ENCODE measurements at regions not wholly inside any gene's neighbourhood (a gene's known extent, or its start where the extent isn't known, plus 50 kb on each side); places are given as distances from the start of the nearest gene placed in this dataset.
"Not testable (repeated sequence)": the region's sequence is repeated elsewhere in the genome, so short reads cannot be mapped to it uniquely, and the experiment has no call there.

GRCh38 chr16:29154088-29154487 is 169.2 kb downstream of the LAT start:
- H3K27me3 Mint-ChIP-seq (ENCODE audit: low read depth in 2 of 2), result no peaks in the 10 kb centered on the region
- peaks cover 70% of the 10 kb centered on the region for H3K4me1 ChIP-seq (ENCODE audit: control insufficient read depth, insufficient read depth, low read length)
- peak overlapping the region; percentile 42 for H3K4me3 Mint-ChIP-seq
- TF ChIP-seq, protein P1, sequence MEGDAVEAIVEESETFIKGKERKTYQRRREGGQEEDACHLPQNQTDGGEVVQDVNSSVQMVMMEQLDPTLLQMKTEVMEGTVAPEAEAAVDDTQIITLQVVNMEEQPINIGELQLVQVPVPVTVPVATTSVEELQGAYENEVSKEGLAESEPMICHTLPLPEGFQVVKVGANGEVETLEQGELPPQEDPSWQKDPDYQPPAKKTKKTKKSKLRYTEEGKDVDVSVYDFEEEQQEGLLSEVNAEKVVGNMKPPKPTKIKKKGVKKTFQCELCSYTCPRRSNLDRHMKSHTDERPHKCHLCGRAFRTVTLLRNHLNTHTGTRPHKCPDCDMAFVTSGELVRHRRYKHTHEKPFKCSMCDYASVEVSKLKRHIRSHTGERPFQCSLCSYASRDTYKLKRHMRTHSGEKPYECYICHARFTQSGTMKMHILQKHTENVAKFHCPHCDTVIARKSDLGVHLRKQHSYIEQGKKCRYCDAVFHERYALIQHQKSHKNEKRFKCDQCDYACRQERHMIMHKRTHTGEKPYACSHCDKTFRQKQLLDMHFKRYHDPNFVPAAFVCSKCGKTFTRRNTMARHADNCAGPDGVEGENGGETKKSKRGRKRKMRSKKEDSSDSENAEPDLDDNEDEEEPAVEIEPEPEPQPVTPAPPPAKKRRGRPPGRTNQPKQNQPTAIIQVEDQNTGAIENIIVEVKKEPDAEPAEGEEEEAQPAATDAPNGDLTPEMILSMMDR (IDR thresholded peaks at IDR 0.05), result no peak
- peak overlapping the region; percentile 83 to 94 for H3K27ac Mint-ChIP-seq
- H3K9me3 ChIP-seq (ENCODE audit: control insufficient read depth, insufficient read depth, low read length), result no peaks in the 10 kb centered on the region
- peaks cover 8% of the 10 kb centered on the region for H3K36me3 ChIP-seq (ENCODE audit: control insufficient read depth, insufficient read depth, low read length)
- DNase-seq (no peak), ATAC-seq (no peak)
- no peaks in the 10 kb centered on the region for H3K36me3 Mint-ChIP-seq
- intact Hi-C loops (cut with micrococcal nuclease), result no loop called here
- 79% methylated on average over 18 of the region's 18 CpGs for WGBS (ENCODE audit: insufficient coverage)
- no peak overlapping the region for H3K27ac ChIP-seq (ENCODE audit: low read length)
- no peaks in the 10 kb centered on the region for H3K27me3 ChIP-seq (ENCODE audit: control insufficient read depth, insufficient read depth, low read length)
- peaks cover 47 to 69% of the 10 kb centered on the region in 2 donors for H3K4me1 Mint-ChIP-seq
- H3K9me3 Mint-ChIP-seq, result no peaks in the 10 kb centered on the region
- H3K4me3 ChIP-seq (ENCODE audit: low read length), result no peak overlapping the region

GRCh38 chr16:29153307-29153706 is 168.5 kb downstream of the LAT start:
- ATAC-seq; H3K27me3 ChIP-seq (ENCODE audit: control insufficient read depth, insufficient read depth, low read length); H3K27me3 Mint-ChIP-seq (ENCODE audit: low read depth in 2 of 2); H3K9me3 Mint-ChIP-seq; H3K36me3 Mint-ChIP-seq; DNase-seq; H3K9me3 ChIP-seq (ENCODE audit: control insufficient read depth, insufficient read depth, low read length); H3K4me3 Mint-ChIP-seq; H3K4me3 ChIP-seq (ENCODE audit: low read length); intact Hi-C loops (cut with micrococcal nuclease); H3K36me3 ChIP-seq (ENCODE audit: control insufficient read depth, insufficient read depth, low read length): not testable (repeated sequence)
- WGBS (ENCODE audit: insufficient coverage), result 91% methylated on average over 15 of the region's 15 CpGs
- H3K27ac ChIP-seq (ENCODE audit: low read length), result peak overlapping the region; percentile 18
- Mint-ChIP-seq H3K27ac (peak overlapping the region; percentile 94 to 96), H3K4me1 (peaks cover 55 to 77% of the 10 kb centered on the region in 2 donors)
- peaks cover 78% of the 10 kb centered on the region for H3K4me1 ChIP-seq (ENCODE audit: control insufficient read depth, insufficient read depth, low read length)

- Mint-ChIP-seq H3K27ac (peak overlapping the region; percentile 94 to 96), H3K4me1 (peaks cover 61 to 81% of the 10 kb centered on the region in 2 donors), H3K4me3 (peak overlapping the region; percentile 50)
- H3K27me3 Mint-ChIP-seq (ENCODE audit: low read depth in 2 of 2); H3K9me3 ChIP-seq (ENCODE audit: control insufficient read depth, insufficient read depth, low read length); H3K4me3 ChIP-seq (ENCODE audit: low read length); H3K27ac ChIP-seq (ENCODE audit: low read length); H3K9me3 Mint-ChIP-seq; H3K36me3 ChIP-seq (ENCODE audit: control insufficient read depth, insufficient read depth, low read length); intact Hi-C loops (cut with micrococcal nuclease); H3K36me3 Mint-ChIP-seq; ATAC-seq; H3K27me3 ChIP-seq (ENCODE audit: control insufficient read depth, insufficient read depth, low read length): not testable (repeated sequence)
- peaks cover 80% of the 10 kb centered on the region for H3K4me1 ChIP-seq (ENCODE audit: control insufficient read depth, insufficient read depth, low read length)
- peak in 1 of 2 donors; percentile 35 for DNase-seq
- 43% methylated on average over 10 of the region's 12 CpGs for WGBS (ENCODE audit: insufficient coverage)
Observed at GRCh38 chr16:29152544-29153031, 167.7 kb downstream of the LAT start.

DNA sequence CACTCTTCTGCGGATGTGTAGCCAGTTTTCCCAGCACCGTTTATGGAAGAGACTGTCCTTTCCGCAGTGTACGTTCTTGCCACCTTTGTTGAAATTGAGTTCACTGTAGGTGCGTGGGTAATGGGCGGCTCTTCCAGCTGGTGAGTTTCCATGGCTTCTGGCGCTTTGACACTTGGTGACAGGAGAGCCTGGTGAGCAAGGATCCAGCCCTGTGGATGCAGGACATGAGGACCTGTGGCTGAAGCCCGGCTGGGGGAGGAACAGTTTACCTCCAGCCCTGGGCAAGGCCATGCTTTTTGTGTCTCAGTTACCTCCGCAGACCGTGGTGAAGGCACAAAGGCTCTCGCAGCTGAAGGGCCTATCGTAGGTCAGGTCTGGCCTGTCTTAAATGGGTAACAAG is 166.5 kb downstream of the LAT start:
- no peak overlapping the region for H3K4me3 Mint-ChIP-seq
- peaks cover 53 to 80% of the 10 kb centered on the region in 2 donors for H3K4me1 Mint-ChIP-seq
- DNase-seq, result no peak
- Histone ChIP-seq H3K27me3 (ENCODE audit: control insufficient read depth, insufficient read depth, low read length) (no peaks in the 10 kb centered on the region), H3K9me3 (ENCODE audit: control insufficient read depth, insufficient read depth, low read length) (no peaks in the 10 kb centered on the region), H3K4me3 (ENCODE audit: low read length) (no peak overlapping the region), H3K4me1 (ENCODE audit: control insufficient read depth, insufficient read depth, low read length) (peaks cover 83% of the 10 kb centered on the region), H3K27ac (ENCODE audit: low read length) (no peak overlapping the region), H3K36me3 (ENCODE audit: control insufficient read depth, insufficient read depth, low read length) (peaks cover 3% of the 10 kb centered on the region)
- H3K36me3 Mint-ChIP-seq, result no peaks in the 10 kb centered on the region
- TF ChIP-seq, protein P1 (IDR thresholded peaks at IDR 0.05), result no peak
- no peaks in the 10 kb centered on the region for H3K27me3 Mint-ChIP-seq (ENCODE audit: low read depth in 2 of 2)
- no peak for ATAC-seq
- H3K9me3 Mint-ChIP-seq, result no peaks in the 10 kb centered on the region
- intact Hi-C loops (cut with micrococcal nuclease), result no loop called here
- peak overlapping the region; percentile 94 to 96 for H3K27ac Mint-ChIP-seq
- 98% methylated on average over 12 of the region's 12 CpGs for WGBS (ENCODE audit: insufficient coverage)

- not testable (repeated sequence) for ATAC-seq; H3K36me3 Mint-ChIP-seq; H3K36me3 ChIP-seq (ENCODE audit: control insufficient read depth, insufficient read depth, low read length); H3K4me3 ChIP-seq (ENCODE audit: low read length); H3K27me3 ChIP-seq (ENCODE audit: control insufficient read depth, insufficient read depth, low read length); DNase-seq; H3K9me3 ChIP-seq (ENCODE audit: control insufficient read depth, insufficient read depth, low read length); H3K27me3 Mint-ChIP-seq (ENCODE audit: low read depth in 2 of 2); H3K9me3 Mint-ChIP-seq
- H3K4me3 Mint-ChIP-seq, result peak overlapping the region; percentile 84
- H3K27ac ChIP-seq (ENCODE audit: low read length), result peak overlapping the region; percentile 54
- peaks cover 74% of the 10 kb centered on the region for H3K4me1 ChIP-seq (ENCODE audit: control insufficient read depth, insufficient read depth, low read length)
- peaks cover 55 to 83% of the 10 kb centered on the region in 2 donors for H3K4me1 Mint-ChIP-seq
- WGBS (ENCODE audit: insufficient coverage), result 95% methylated on average over 12 of the region's 12 CpGs
- H3K27ac Mint-ChIP-seq, result peak overlapping the region; percentile 94 to 96
- intact Hi-C loops (cut with micrococcal nuclease), result loop anchor here (2.0 kb wide), 1 partner anchor 37 kb away; no protein-coding TSS in a partner anchor
Observed at GRCh38 chr16:29149912-29150311, 165.1 kb downstream of the LAT start.
